Neural cell (in vitro differentiated cells): ENCODE measurements at regions not wholly inside any gene's neighbourhood (a gene's known extent, or its start where the extent isn't known, plus 50 kb on each side); places are given as distances from the start of the nearest gene placed in this dataset.

Experiments
- H2AFZ ChIP-seq: fragments of 200-600, 300-800 bp; sonication (generic), shearing (Covaris generic); 2 replicates; pipeline ENCODE4 v1.6.0; 2014; ENCODE audit warnings: low read depth, mild to moderate bottlenecking, antibody characterized with exemption, low read length, moderate library complexity
- H3F3A ChIP-seq: fragments of 200-600 bp; shearing (Covaris generic); 2 replicates; pipeline ENCODE4 v1.6.1; 2016; ENCODE audit warnings: mild to moderate bottlenecking, moderate library complexity, mixed read lengths, antibody characterized with exemption, low read length; ENCODE audit not compliant: insufficient read depth, poor library complexity, severe bottlenecking
- H3K27ac ChIP-seq: fragments of 200-600, 300-800 bp; sonication (generic), shearing (Covaris generic); 2 replicates; pipeline ENCODE4 v1.5.1; 2014; ENCODE audit warnings: mild to moderate bottlenecking, low read length, moderate library complexity
- H3K27me3 ChIP-seq: fragments of 300-800, 200-600 bp; sonication (generic), shearing (Covaris generic); 2 replicates; pipeline ENCODE4 v1.6.0; 2014; ENCODE audit warnings: mild to moderate bottlenecking, low read depth, low read length, moderate library complexity; ENCODE audit not compliant: insufficient read depth
- H3K36me3 ChIP-seq: fragments of 300-800, 200-600 bp; sonication (generic), shearing (Covaris generic); 2 replicates; pipeline ENCODE4 v1.5.1; 2014; ENCODE audit warnings: mild to moderate bottlenecking, antibody characterized with exemption, low read length, moderate library complexity; ENCODE audit not compliant: insufficient read depth
- H3K4me2 ChIP-seq: fragments of 300-800, 200-600 bp; sonication (generic), shearing (Covaris generic); 2 replicates; pipeline ENCODE4 v1.6.0; 2014; ENCODE audit warnings: mild to moderate bottlenecking, low read length
- H3K4me3 ChIP-seq: fragments of 300-800, 200-600 bp; sonication (generic), shearing (Covaris generic); 2 replicates; pipeline ENCODE4 v1.5.1; 2014; ENCODE audit warnings: mild to moderate bottlenecking, low read length, moderate library complexity
- H3K79me2 ChIP-seq: fragments of 200-600 bp; shearing (Covaris generic); replicated peaks from 2 replicates; pipeline ENCODE4 v1.6.0; 2014; ENCODE audit warnings: mild to moderate bottlenecking, low read length, moderate library complexity; ENCODE audit not compliant: insufficient read depth
- H3K9ac ChIP-seq: fragments of 300-800, 200-600 bp; sonication (generic), shearing (Covaris generic); 2 replicates; pipeline ENCODE4 v1.6.1; 2016; ENCODE audit warnings: mild to moderate bottlenecking, low read length, mixed read lengths
- H3K9me2 ChIP-seq: fragments of 200-600 bp; shearing (Covaris generic); 2 replicates; pipeline ENCODE4 v1.6.1; 2016; ENCODE audit warnings: mild to moderate bottlenecking, low read length, mixed read lengths; ENCODE audit not compliant: insufficient read depth
- H3K9me3 ChIP-seq: fragments of 200-600, 300-800 bp; sonication (generic), shearing (Covaris generic); 2 replicates; pipeline ENCODE4 v1.6.1; 2016; ENCODE audit warnings: mild to moderate bottlenecking, mixed run types, low read length, moderate library complexity, mixed read lengths
- H4K20me1 ChIP-seq: fragments of 200-600 bp; shearing (Covaris generic); 2 replicates; pipeline ENCODE4 v1.6.1; 2016; ENCODE audit warnings: mild to moderate bottlenecking, mixed run types; ENCODE audit not compliant: insufficient read depth
- CTCF ChIP-seq: fragments of 450-650 bp; IDR thresholded peaks from 2 replicates; pipeline ENCODE4 v1.5.1; 2014; ENCODE audit warnings: antibody characterized with exemption, mild to moderate bottlenecking, moderate library complexity; ENCODE audit not compliant: poor library complexity, severe bottlenecking
- EP300 ChIP-seq: fragments of 450-650 bp; conservative IDR thresholded peaks from 2 replicates; pipeline ENCODE4 v1.6.1; 2014; ENCODE audit warnings: antibody characterized with exemption, mild to moderate bottlenecking, moderate library complexity; ENCODE audit not compliant: poor library complexity, severe bottlenecking
- EZH2 ChIP-seq: fragments of 200-600, 300-800 bp; shearing (Covaris generic), sonication (generic); IDR thresholded peaks from 2 replicates; pipeline ENCODE4 v1.6.1; 2014; ENCODE audit warnings: antibody characterized with exemption, low read length, borderline replicate concordance, mild to moderate bottlenecking; ENCODE audit not compliant: insufficient read depth, poor library complexity, severe bottlenecking
- MXI1 ChIP-seq: fragments of 450-650 bp; conservative IDR thresholded peaks from 2 replicates; pipeline ENCODE4 v1.6.1; 2014; ENCODE audit warnings: antibody characterized with exemption, mild to moderate bottlenecking; ENCODE audit not compliant: poor library complexity, severe bottlenecking
- POLR2AphosphoS5 ChIP-seq: IDR thresholded peaks from 2 replicates; pipeline ENCODE4 v1.6.1; 2012
- RAD21 ChIP-seq: fragments of 450-650 bp; conservative IDR thresholded peaks from 2 replicates; pipeline ENCODE4 v1.6.1; 2014; ENCODE audit warnings: antibody characterized with exemption, mild to moderate bottlenecking, moderate library complexity
- SMC3 ChIP-seq: fragments of 450-650 bp; conservative IDR thresholded peaks from 2 replicates; pipeline ENCODE4 v1.6.1; 2014; ENCODE audit warnings: antibody characterized with exemption, mild to moderate bottlenecking, moderate library complexity; ENCODE audit not compliant: poor library complexity
- TAF1 ChIP-seq: IDR thresholded peaks from 2 replicates; pipeline ENCODE4 v1.6.1; 2012; ENCODE audit warnings: low read depth
- TF ChIP-seq, protein P1 (sequence below): IDR thresholded peaks from 2 replicates; pipeline ENCODE4 v1.6.1; 2012; ENCODE audit warnings: borderline replicate concordance

- no peak overlapping the region for H3K4me2 ChIP-seq
- H2AFZ ChIP-seq: no peak overlapping the region
- no peaks in the 10 kb centered on the region for H3K9me2 ChIP-seq
Measured at GRCh38 chrX:45591650-45592049, 391.0 kb upstream of the DIPK2B start.

DNA sequence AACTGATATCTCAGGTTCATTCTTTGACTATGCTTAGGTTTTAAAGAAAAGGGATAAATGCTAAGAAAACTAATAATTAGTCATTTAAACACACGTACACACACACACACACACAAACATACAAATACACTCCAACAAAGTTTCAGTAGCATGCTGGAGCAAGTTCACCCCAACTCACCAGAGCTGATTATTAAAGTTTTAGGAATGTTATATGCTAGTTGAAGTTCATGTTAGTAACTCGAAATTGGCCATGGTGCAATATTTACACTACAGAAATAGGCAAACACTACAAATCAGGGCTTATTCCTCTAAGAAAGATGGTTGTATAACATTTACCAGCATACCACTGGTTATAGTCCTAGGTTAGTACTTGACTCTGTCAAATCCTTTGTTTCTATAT lies 384.0 kb upstream of the DIPK2B start:
- no peaks in the 10 kb centered on the region for H3K79me2 ChIP-seq

More at GRCh38 chrX:45591650-45592049, 391.0 kb upstream of the DIPK2B start:
- Histone ChIP-seq H3K4me3 (no peak overlapping the region), H3K9me3 (no peaks in the 10 kb centered on the region), H3K79me2 (no peaks in the 10 kb centered on the region), H3K9ac (no peak overlapping the region), H3K36me3 (no peaks in the 10 kb centered on the region), H3K27ac (no peak overlapping the region), H3K27me3 (no peaks in the 10 kb centered on the region), H3F3A (no peaks in the 10 kb centered on the region), H4K20me1 (no peaks in the 10 kb centered on the region)
- no peak for TF ChIP-seq CTCF

More for the DNA sequence above, 384.0 kb upstream of the DIPK2B start:
- no peaks in the 10 kb centered on the region for H3K36me3 ChIP-seq
- no peaks in the 10 kb centered on the region for H3K27me3 ChIP-seq
- no peak overlapping the region for H3K4me2 ChIP-seq
- no peak overlapping the region for H3K9ac ChIP-seq
- H2AFZ ChIP-seq: no peak overlapping the region
- no peaks in the 10 kb centered on the region for H3F3A ChIP-seq
- no peak for TF ChIP-seq EP300
- no peak for TF ChIP-seq RAD21
- no peak for TF ChIP-seq POLR2AphosphoS5
- no peak for TF ChIP-seq MXI1
- TF ChIP-seq, protein P1, sequence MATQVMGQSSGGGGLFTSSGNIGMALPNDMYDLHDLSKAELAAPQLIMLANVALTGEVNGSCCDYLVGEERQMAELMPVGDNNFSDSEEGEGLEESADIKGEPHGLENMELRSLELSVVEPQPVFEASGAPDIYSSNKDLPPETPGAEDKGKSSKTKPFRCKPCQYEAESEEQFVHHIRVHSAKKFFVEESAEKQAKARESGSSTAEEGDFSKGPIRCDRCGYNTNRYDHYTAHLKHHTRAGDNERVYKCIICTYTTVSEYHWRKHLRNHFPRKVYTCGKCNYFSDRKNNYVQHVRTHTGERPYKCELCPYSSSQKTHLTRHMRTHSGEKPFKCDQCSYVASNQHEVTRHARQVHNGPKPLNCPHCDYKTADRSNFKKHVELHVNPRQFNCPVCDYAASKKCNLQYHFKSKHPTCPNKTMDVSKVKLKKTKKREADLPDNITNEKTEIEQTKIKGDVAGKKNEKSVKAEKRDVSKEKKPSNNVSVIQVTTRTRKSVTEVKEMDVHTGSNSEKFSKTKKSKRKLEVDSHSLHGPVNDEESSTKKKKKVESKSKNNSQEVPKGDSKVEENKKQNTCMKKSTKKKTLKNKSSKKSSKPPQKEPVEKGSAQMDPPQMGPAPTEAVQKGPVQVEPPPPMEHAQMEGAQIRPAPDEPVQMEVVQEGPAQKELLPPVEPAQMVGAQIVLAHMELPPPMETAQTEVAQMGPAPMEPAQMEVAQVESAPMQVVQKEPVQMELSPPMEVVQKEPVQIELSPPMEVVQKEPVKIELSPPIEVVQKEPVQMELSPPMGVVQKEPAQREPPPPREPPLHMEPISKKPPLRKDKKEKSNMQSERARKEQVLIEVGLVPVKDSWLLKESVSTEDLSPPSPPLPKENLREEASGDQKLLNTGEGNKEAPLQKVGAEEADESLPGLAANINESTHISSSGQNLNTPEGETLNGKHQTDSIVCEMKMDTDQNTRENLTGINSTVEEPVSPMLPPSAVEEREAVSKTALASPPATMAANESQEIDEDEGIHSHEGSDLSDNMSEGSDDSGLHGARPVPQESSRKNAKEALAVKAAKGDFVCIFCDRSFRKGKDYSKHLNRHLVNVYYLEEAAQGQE: no peak
- no peak for TF ChIP-seq SMC3
- no peak for TF ChIP-seq CTCF
- no peak for TF ChIP-seq TAF1
- TF ChIP-seq EZH2: no peak
- no peaks in the 10 kb centered on the region for H4K20me1 ChIP-seq
- no peaks in the 10 kb centered on the region for H3K9me2 ChIP-seq
- no peaks in the 10 kb centered on the region for H3K9me3 ChIP-seq
- H3K4me3 ChIP-seq: no peak overlapping the region
- no peak overlapping the region for H3K27ac ChIP-seq
